ENCODE measurements at regions not wholly inside any gene's neighbourhood (a gene's known extent, or its start where the extent isn't known, plus 50 kb on each side); places are given as distances from the start of the nearest gene placed in this dataset.
"Not testable (repeated sequence)": the region's sequence is repeated elsewhere in the genome, so short reads cannot be mapped to it uniquely, and the experiment has no call there.

DNA sequence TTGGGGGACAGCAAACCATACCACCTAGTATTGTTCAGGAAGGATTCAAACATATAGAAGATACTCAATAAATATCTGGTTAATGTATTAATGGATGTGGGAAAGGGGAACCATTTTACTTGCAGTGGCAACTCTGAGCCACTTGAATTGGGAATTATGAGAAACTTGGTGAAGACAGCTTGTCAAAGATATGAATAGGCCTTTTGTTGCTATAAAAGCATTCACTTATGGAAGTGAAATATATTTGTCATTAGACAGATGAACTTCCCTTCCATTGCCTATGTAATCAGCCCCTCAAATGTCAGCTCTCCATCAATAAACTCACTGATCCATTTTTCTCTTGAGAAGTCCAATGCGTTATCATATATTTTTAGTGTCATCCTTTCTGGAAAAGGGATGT lies 56.1 kb downstream of the GPR85 start:
- no peak for DNase-seq

DNA sequence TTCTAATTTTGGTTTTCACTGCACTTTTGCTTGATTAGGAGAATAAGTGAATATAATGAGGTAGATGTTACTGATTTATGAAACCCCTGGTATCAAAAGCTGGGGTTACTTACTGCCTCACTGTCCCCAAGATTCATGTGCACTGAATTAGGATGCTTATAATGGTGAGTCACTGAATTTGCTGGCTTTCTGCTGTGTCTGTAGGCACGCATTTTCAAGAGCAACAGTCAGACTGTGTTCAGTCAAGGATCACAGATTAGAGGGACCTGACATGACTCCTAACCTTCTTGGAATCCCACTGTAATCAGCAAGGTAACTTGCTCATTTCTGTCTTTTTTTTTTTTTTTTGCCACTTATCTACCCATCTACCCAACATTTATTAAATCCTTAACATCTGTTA lies 59.7 kb downstream of the GPR85 start:
- no peak for DNase-seq

DNA sequence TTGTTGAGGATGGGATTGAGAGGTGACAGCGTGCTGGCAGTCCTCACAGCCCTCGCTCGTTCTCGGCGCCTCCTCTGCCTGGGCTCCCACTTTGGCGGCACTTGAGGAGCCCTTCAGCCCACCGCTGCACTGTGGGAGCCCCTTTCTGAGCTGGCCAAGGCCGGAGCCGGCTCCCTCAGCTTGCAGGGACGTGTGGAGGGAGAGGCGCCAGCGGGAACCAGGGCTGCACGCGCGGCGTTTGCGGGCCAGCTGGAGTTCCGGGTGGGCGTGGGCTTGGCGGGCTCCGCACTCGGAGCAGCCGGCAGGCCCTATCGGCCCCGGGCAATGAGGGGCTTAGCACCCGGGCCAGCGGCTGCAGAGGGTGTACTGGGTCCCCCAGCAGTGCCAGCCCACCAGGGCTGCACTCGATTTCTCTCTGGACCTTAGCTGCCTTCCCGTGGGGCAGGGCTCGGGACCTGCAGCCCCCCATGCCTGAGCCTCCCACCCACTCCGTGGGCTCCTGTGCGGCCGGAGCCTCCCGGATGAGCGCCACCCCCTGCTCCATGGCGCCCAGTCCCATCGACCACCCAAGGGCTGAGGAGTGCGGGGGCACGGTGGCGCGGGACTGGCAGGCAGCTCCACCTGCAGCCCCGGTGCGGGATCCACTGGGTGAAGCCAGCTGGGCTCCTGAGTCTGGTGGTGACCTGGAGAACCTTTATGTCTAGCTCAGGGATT lies 69.3 kb downstream of the GPR85 start:
- DNase-seq, result not testable (repeated sequence)

DNA sequence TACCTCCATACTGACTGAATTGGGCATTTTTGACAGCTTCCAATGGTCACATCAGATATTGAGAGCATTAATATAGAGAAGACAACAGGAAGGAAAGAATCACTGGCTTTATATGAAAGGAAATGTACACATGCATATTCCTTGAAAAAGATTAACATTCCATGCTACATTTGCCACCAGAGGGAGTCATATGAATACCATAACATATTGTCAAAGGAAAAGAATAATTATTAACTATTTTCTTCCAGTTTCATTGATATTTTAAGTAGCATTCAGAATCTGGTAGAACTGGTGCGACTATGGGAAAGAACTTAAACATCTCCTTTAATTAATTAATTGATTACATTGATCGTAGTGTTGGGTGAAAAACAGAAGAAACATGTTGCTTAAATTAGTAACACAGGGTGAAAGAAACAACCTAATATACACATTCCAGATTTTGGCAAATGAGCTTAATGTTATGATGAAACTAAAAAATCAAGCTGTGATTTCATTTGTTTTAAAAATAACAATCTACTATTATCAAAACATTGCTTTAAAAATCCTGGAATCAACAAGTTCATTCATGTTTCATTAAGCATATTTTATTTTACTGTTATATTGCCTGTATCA lies 71.5 kb downstream of the GPR85 start:
- no peak for DNase-seq

DNA sequence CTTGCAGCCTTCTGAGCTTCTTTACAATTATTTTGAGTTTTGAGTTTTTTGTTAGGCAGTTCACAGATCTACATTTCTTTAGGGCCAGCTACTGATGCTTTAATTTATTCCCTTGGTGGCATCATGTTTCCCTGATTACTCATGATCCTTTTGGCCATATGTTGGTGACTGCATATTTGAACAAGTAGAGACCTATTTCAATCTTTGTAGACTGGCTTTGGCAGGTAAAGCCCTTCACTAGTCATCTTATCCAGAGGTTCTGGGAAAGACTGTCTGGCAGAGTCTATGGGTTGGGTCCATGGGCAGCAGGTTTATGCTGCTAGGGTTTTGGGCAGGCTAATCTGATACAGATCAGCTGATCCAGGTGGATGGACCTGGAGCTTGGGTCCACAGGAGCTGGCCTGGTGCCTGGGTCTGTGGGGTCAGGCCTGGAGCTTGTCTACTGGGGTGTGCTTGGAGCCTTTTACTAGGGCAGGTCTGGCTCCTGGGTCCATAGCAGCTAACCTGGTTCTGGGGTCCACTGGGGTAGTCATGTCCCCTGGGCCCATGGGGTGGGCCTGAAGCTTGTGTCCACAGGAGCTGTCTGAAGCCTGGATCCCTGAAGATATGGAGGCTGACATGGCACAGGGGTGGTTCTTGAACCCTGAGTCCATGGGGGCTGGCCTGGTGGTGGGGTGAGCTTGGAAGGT lies 72.7 kb downstream of the GPR85 start:
- DNase-seq, result no peak

DNA sequence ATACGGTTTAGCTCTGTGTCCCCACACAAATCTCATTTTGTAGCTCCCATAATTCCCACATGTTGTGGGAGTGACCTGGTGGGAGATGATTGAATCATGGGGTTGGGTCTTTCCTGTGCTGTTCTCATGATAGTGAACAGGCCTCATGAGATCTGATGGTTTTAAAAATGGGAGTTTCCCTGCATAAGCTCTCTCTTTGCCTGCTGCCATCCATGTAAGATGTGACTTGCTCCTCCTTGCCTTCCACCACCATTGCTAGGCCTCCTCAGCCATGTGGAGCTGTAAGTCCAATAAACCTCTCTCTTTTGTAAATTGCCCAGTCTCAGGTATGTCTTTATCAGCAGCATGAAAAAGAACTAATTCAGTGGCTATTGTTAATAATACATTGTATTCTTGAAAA lies 73.8 kb downstream of the GPR85 start:
- DNase-seq, result not testable (repeated sequence)

DNA sequence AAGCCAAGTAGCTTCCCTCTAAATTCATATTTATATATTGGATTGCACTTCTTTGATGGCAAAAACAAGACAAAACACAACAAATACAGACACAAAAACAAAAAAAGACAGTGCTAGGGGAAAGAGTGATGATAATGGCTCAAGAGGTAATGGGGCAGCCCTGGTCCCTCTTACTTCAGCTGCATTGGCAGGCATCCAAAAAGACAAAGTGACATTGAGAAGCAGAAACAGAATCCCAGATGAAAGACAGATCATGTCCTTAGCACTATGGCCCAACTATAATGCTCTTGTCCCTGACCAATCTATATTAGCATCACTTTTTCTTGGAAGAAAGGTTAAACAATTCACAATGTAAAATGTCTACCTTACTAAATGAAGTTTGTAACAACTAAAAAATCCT lies 76.2 kb downstream of the GPR85 start:
- no peak for DNase-seq

DNA sequence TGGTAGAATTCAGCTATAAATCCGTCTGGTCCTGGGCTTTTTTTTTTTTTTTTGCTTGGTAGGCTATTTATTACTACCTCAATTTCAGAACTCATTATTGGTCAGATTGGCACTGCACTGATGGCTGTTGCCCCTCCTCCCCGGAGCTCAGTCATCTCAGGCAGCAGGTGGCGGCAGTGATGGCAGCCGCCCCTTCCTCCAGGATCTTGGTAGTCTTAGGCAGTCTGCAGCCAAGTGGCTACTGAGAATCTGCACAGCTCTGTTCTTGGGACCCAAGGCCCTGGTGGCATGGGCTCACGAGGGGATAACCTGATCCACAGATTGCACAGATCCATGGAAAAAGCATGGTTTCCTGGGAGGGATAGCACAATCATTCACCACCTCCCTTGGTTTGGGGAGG lies 77.9 kb downstream of the GPR85 start:
- DNase-seq, result no peak

DNA sequence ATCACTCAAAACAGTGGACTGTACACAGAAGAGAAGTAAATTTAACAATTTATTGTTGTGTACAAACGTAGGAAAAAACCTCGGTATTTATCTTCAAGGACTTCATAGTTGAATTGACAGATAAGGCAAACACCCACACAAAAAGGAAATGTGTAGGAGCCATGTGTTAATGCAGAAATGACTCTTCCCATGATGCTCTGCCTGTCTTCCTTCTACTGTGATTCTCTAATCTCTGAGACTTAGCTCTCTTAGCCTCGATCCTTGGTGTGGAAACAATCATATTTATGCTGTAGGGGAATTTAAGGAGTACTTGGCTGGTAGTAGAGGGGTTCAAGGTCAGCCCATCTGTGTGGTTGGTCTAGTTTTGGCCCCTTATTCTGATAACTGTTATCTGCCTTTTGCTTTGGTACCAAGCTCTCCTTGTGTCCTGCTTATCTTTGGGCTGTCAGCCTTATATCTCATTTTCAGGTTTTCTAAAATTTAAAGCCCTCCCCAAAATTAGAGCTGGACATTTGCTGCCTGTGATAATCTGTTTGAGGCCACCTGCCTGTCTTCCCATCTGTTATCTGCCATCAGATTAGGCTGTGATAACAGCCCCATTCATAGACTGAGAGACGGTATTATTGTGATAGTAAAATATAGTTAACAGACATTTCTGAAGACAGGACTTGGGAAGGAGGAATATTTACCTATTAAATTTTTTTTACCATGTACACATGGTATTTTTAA lies 81.7 kb downstream of the GPR85 start:
- no peak for DNase-seq

DNA sequence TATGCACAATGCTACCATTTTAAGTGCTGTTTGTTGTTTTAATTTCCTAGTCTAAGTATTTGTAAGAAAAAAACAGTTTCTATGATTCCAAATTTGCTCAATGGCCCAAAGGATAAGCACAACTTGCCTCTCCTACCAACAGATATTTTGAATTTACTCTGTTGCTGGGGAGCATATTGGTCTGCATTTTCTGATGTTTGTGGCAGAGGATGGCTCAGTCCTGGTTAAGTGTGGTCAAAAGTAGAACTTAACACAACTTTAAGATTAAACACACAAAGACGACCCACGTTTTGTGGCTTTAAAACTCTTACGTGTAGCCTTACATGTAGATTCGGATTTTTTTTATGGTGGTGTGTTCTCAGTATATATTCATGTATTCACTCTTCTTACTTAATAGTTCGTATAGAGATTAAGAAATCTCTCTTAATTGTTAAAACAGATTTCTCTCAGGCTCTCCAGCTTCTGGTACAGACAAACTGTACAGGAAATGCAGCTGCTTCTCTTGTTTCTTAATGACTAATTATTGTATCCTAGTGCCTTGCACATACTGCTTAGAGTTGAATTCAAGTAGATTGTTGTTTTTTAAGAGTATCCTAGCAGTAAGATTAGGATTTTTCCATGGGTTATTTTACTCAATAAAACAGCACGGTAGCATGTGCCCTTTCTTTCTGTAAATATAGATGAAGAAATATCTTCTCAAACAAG lies 86.2 kb downstream of the GPR85 start:
- DNase-seq, result peak; percentile 6

DNA sequence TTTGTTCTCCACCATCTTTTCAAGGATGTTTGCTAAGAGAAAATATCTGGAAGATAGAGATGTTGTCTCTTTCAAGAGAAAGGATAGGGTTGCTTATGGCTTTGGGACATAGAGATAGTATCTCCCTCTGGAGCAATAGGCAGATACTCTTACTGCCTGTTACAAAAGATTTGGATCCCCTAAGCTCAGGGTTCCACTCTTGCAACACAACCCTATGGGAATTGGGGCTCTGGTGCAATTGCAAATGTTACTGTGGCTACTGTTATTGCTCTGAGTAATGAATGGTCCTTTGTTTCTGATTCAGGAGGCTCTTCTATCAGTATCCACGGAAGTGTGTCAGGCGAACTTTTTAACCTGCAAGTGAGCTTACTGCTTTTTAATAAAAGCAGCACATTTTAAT lies 88.8 kb downstream of the GPR85 start:
- DNase-seq, result no peak

DNA sequence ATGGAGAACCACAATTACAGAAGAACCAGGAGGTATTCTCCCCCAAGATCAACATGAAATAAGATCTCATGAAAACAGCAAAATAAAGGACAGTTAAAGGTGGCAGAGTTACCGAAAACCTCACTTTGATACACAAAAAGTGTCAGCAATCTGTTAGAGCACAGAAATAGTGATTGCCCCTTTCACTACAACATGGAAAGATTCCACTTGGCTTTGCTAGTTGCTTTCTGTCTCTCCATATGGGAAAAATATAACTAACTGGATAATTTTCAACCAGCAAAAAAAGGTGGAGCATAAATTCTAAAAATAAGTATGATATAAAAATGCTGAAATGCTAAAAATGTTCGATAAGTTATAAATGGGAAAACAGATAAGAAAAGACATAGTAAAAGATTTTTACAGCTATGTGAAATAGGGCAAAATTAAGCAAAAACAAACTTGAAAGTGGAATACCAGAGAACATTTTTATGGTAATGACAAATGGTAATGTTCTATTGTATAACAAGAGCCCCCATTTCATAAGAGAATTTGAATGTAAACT lies 90.2 kb downstream of the GPR85 start:
- no peak for DNase-seq

DNA sequence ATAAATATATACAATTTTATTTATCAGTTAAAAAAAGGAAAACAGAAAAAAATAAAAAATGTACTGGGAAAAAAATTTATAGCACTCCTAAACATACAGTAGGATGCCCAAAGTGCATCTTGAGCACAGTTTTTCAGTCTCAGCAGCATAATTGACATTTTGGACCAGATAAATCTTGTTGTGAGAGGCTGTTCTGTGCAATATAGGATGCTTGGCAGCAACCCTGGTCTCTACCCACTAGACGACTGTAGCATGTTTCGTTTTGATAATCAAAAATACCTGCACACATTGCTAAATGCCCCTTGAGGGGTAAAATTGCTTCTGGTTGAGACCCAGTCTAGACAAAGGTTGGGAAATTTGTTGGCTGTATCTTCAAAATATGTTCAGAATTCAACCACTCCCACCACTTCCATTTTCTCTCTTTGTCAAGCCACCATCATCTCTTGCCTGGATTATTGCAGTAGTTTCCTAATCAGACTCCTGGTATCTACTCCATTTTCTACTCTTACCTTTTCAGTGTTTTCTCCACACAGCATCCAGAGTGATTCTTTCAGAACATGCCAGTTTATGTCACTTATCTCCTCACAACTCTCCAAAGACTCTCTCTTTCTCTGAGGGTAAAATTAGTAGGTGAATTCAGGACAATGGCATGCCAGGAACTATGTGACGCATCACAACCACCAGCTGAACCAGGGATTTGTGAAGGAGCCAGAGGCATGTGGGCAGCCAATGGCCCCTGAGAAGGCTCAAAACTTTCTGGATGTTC lies 91.4 kb downstream of the GPR85 start:
- no peak for DNase-seq

DNA sequence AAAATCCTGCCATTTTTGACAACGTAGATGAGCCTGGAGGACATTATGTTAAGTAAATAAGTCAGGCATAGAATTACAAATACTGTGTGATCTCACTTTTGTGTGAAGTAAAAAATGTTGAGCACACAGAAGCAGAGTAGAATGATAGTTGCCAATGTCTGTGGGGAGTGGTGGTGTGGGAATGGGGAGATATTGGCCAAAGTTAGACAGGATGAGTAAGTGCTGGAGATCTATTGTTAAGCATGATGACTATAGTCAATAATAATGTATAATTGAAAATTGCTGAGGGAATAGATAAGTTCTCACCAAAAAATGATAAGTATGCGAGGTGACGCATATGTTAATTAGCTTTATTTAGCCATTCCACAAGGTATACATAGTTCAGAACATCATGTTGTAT lies 92.0 kb downstream of the GPR85 start:
- DNase-seq, result no peak

DNA sequence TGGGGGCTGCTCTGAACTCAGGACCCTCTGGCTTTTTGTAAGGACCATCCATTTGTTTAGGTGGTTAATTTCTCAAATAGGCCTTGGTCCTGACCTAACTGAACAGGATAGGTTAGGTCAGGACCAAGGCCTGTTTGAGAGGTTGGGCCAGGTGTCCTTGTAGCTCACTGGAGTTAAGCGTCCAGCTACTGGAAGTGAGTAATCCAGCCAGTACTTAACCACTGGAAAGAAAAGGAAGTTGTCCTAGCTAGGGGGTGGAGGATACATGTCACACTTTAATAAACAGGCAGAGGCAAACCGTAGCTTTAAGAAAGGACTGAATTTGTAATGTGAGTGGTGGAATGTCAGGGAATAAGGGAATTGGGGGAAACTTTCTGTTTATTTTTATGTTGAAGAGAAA lies 96.0 kb downstream of the GPR85 start:
- no peak for DNase-seq

DNA sequence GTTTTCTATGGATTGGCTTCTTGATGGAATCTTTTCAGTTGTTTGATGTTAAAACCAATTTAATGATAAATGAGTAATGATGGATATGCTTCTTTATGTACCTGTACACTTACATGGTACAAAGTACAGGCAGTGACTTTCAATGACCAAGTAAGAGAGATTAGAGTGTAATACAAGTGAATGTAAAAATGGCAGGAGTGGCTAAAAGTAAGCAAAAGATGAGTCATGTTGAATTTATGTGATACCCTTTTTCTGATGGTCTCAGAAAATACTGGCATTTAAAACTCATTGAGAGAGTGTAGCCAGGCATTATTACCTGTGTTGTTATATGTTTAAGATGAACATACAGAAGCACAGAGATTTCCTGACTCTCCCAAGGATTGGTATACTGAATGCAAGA lies 97.1 kb downstream of the GPR85 start:
- DNase-seq, result no peak

DNA sequence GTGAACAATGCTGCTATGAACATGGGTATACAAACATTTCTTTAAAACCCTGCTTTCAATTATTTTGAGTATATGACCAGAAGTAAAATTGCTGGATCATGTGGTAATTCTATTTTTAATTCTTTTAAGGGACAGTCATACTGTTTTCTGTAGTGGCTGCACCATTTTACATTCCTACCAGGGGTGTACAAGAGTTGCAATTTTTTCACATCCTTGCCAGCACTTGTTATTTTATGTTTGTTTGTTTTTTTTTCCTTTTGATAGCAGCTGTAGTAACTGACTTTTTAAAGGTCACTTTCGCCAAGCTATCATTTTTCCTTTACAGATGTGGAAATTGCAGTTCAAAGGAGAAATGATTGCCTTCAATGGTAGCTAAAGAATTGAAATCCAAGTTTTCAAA lies 99.5 kb downstream of the GPR85 start:
- DNase-seq, result no peak

DNA sequence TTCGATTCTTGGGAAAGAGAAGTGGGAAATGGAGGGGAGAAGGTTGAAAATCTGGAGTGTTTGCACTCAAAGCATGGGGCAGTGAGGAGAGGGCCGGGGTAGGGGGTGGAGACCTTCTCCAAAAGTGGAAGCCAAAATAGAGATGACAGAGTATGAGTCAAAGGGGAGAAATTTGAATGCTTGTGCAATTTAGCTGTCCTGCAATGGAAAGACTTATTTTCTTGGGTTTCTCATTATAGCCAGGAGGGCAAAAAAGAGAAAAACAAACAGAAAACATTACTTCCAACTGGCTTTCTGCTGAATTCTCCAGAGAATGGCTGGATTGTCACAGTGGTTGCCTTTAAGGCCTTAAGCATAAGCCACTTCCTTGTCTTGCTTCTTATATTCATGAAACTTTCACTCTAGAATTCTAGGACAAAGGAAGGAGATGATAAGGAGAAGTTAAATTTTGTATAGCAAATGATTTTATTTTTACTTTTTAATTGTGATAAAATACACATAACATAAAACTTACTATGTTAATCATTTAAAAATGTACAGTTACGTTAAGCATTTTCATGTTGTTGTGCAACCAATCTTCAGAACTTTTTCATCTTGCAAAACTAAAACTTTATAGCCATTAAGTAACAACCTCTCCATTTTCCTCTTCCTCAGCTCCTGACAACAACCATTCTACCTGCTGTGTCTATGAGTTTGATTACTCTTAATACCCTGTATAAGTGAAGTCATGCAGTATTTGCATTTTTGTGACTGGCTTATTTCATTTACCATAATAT lies 100.2 kb downstream of the GPR85 start:
- no peak for DNase-seq

DNA sequence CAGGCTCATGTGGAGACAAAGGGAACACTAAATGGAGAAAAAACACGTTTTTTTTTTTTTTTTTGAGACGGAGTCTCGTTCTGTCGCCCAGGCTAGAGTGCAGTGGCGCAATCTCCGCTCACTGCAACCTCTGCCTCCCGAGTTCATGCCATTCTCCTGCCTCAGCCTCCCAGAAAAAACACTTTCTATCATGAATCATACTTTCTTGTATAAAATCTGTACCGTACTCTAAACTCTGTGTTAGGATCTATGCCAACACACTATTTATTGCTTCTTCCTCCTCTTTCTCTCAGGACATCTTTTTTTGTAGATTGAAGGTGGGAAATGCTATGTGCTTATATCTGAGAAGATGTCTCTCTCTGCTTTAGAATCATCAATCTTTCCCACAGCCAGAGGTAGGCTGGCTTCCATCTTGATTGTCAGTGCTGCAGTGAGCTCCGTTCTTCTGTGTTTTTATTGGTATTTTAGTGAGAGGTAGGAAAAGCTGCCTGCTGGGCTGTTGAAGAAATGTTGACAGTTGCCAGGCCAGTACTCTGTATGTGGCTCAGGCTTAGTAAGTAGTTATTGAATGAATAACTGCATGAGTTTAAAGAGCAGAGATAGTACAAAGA lies 101.1 kb downstream of the GPR85 start:
- no peak for DNase-seq

DNA sequence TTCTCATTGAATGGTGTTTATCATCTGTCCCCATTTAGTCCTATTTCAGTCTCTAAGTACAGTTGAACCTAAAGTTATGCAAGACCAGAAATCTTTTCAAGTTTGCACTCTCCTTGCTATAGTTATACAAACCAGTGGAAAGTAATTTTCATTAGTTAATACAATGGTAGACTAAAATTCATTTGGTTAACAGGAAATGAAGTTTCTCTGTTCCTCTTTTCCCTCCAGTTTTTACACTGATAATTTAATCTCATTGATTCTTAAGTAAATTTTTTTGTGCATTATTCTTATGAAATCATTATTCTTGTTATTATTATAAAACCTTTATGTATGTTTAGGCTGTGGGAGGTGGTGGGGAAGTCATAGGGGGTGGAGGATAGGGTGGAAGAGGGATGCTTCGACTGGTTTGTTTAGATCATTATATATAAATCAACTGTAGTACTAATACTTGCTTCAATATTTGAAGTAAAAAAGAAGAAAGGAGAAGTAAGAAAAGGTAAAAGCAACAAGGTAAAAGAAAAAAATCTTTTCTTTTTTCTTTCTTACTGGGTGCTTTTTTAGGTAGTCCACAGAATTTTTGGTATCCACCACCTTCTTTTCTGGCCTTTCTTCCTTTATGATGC lies 104.1 kb downstream of the GPR85 start:
- DNase-seq, result no peak
